Stimulated activated CD4-positive, alpha-beta T cell treated with anti-CD3 and anti-CD28 coated beads, Interleukin-4, amount 100 ng/mL, for 48 hours (primary cell): ENCODE measurements at regions not wholly inside any gene's neighbourhood (a gene's known extent, or its start where the extent isn't known, plus 50 kb on each side); places are given as distances from the start of the nearest gene placed in this dataset.

ENCODE experiments used
- DNase-seq, 2 donors: peaks; one replicate each; pipeline ENCODE4 v3.0.0-alpha.2; 2020; ENCODE audit warnings: low read depth in 2 of 2

DNA sequence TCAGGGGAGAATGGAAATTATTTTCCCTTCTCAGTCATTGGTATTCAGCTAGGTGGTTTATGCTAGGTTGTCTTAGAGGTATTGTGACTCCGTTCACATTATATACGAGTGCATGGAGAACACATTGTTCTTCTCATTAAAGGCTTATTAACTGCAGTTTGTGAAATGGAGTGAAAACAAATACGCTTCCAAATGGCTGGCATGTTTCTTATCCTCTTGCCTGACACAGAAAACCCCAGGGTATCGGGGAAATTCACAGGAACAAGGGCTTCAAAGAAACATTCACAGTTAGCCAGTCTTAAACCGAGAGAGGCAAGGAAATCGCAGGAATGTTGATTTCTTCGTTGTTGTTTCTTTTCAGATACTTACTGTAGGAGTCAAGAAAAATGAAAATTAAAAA, 1047.9 kb upstream of the RBFOX1 start:
- no peak for DNase-seq

- no peak for DNase-seq
Measured at GRCh38 chr16:6281994-6282393, 1050.7 kb upstream of the RBFOX1 start.

DNA sequence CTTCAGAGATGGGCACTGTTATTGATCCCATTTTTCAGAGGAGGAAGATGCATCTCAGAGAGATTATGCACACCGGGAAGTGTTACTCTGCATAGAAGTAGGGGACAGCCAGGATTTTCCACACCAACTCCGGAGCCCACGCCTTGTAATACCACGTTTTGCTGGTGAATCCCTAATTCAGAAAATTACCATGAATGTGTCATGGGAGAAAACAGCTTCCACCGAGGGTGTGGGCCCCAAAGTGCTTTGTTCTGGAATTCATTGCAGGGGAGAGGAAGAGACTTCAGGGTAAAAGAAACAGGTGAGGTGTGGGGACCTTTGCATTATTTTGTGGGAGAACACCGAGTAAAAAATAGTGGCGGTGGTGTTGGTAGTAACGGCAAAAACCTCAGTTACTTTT, 1051.4 kb upstream of the RBFOX1 start:
- no peak for DNase-seq

GRCh38 chr16:6280055-6280454, 1052.6 kb upstream of the RBFOX1 start:
- no peak for DNase-seq

DNA sequence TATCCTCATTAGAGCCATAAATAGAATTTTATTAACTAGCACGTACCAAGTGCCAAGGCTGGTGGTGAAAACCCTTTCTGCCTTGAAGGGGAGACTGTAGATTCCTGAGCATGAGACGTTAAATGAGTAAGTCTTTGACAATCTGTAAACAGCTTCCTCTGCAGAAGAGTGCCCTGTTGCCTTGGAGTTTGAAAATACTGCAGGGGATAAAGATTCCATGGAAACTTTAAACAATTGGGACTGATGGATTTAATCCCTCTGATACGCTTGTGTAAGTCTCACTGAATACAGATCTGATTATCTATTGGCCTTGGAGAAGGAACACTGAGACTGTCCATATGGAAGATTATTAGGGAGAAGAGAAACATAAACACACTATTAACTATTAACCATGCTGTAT, 1053.4 kb upstream of the RBFOX1 start:
- no peak for DNase-seq

DNA sequence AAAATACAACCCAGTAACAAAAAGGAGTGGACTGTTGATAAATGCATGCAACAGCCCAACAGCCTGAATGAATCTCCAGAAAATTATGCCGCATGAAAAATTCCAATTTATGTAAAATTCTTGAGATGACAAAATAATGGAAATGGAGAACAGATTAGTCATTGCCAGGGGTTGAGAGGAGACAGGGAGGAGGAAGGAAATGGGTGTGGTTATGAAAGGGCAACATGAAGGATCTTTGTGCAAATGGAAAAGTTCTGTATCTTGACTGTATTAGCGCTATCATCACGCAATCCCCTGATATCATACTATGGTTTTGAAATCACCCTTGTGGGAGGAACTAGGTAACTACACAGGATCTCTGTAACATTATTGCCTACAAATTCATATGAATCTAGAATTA, 1058.3 kb upstream of the RBFOX1 start:
- DNase-seq, result no peak

DNA sequence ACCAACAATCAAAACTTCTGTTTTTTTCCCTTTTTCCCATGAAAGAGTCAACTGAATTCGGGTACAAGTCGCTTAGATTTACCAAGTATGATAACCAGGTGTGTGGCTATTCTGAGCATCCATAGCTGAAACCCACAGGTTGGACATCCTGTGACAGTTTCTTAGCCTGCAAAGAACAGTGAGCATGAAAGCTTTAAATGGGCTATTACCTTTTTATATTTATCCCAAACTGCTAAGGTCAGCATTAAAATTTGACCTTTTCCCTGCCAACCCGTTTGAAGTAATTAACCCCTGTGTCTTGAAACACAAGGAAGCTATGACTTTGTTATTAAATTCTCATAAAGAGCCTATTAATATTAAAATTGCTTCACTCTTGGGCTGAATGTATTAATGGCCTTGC, 1065.0 kb upstream of the RBFOX1 start:
- no peak for DNase-seq

- no peak for DNase-seq
Measured at GRCh38 chr16:6266703-6267102, 1065.9 kb upstream of the RBFOX1 start.

GRCh38 chr16:6265968-6266367, 1066.7 kb upstream of the RBFOX1 start:
- no peak for DNase-seq

DNA sequence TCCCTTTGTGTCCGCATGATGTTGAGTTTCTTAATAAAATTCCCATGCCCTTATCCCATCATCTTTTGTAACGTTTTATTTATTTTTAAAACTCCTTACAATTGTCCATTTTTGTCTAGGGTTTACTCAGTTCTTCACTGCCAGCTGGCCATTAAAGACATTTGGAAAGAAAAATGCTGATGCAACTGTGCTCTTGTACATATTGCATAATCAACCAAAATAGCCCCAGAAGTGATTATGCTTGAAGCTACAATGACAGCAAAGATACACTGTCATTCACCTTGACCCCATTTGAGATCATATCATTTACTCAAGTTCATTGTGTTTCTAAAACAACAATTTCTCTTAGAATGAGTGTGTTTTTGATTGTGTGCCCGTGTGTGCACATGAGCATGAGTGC, 1074.6 kb upstream of the RBFOX1 start:
- no peak for DNase-seq

GRCh38 chr16:6252541-6252940, 1080.1 kb upstream of the RBFOX1 start:
- no peak for DNase-seq

- no peak for DNase-seq
Measured at GRCh38 chr16:6250511-6250910, 1082.1 kb upstream of the RBFOX1 start.

DNA sequence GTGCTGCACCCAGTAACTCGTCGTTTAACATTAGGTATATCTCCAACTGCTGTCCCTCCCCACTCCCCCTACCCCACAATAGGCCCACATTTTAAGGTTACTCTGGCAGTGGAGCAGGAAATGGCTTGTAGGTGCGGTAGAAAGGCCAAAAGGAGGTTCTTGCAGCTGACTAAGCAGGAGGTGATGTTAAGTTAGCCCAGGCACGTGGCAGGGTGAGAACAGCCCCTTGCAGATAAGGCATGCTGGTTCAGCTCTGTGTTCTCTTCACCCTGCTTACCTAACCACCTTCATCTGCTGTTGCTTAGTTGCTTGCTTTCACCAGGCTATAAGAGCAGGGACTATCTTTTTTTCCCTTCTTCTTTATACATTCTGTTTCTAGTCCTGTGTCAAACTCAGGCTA, 1082.8 kb upstream of the RBFOX1 start:
- no peak for DNase-seq

DNA sequence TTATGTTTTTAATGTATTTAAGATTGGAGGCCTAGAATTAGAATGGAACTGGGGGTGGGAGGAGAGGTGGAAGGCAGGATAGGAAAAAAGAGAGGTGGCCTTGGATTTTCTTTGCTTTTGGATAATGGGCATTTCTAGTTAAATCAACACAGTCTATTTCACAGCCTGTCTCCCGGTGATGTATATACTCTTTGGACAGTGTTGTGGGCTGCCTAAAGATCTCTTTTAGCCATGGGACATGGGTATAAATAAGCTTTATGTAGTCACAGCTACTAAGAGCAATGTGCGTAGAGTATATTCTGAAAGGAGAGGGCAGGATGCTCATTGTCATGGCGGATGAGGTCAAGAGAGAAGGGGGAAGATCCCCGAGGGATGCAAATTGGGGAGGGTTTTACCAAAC, 1084.4 kb upstream of the RBFOX1 start:
- DNase-seq, result no peak

GRCh38 chr16:6247775-6248174, 1084.9 kb upstream of the RBFOX1 start:
- DNase-seq, result no peak

DNA sequence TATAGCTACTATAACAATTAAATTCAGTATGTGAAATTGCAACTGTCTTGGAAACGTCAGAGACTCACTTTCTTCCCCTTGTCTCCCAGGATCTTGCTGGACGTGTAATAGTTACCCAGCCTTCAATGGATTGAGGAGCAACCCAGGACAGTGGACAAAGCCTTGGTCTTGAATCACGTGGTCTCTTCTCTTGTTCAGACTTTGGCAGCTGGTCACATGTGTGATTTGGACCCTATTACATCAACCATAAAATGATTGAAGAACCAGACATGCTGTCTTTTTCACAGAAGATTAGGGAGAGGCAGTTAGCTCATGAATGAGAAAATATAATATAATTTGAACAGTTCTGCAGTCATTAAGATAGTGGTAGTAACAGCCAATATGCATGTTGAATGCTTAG, 1085.5 kb upstream of the RBFOX1 start:
- no peak for DNase-seq

- DNase-seq, result no peak
Measured at GRCh38 chr16:6246266-6246665, 1086.4 kb upstream of the RBFOX1 start.

DNA sequence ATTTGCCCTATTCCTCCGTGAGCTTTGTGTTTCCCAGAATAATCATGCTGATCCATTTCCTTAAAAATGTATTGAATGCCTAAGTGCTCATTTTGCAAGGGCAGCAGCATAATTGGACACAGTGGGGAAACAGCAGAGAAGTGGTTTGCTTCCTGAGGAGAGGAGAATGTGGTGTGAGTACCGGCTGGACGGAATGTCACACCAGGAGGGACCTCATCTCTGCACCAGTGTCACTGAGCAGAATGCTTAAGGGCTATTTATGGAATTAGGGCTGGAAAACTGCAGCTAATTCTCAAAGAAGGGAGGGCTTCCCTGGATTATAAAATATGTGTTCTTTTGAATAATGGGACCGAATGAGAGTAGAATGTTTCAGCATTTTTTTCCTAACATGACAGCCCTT, 1100.6 kb upstream of the RBFOX1 start:
- DNase-seq, result no peak

DNA sequence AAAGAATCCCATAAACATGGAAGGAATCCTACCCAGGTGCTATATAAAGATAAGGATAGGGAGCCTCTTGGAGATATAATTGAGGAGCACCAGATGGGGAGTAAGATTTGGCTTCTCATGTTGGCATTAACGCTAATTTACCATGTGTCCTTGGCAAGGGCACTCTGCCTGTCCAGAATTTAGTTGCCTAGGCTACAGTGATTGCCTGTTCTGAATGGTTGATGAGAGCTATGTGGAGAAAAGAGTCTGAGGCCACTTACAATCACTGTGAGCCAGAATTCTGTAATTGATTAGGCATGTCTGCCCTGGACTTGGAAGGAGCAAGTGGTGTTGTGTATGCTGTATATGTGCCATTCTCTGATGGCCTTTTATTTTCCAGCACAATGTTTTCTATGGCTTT, 1101.2 kb upstream of the RBFOX1 start:
- no peak for DNase-seq

- DNase-seq, result no peak
Measured at GRCh38 chr16:6229186-6229585, 1103.5 kb upstream of the RBFOX1 start.

DNA sequence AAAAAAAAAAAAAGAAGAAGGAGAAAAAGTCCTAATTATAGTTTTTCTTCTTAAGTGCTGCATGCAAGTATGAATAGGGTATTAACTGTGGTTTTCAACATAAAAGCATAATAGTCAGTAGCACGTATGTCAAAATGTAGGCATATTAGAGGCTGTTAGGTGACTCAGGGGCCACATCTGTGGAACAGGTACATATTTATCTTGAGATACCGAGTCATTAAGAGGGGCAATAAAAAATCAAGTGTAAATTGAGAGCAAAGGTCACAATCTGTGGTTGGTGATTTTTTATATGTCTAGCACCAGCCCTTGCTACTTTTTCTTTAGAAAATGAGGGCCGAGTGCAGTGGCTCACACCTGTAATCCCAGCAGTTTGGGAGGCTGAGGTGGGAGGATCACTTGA, 1113.8 kb upstream of the RBFOX1 start:
- no peak for DNase-seq

GRCh38 chr16:6216836-6217235, 1115.8 kb upstream of the RBFOX1 start:
- no peak for DNase-seq

GRCh38 chr16:6211644-6212043, 1114.0 kb upstream of the EEF2KMT start:
- no peak for DNase-seq

DNA sequence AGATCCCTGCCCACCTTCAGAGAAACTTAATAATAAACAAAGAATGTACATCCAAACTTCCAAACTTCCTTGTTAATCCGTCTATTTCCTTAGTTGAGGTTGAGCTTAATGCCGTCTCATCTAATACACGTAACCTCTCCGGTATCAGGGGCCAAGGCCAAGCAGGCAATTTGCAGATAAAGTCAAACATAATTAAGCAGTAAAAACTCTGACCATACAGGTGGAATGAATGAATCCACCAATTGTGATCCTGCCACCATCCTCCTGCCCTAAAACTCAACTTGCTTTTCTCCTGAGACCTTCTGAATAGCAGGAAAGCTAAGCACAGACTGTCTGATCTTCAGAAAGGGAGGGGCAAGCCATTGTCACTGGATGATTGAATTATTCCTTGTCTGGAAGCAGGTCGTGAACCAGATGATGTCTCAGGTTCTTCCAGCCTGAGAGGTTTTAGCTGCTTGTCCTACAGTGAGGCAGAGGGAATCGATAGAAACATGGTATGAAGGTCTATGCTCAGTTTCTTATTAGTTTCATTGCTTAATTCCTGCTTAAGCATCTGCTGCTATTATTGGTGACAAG, 1111.8 kb upstream of the EEF2KMT start:
- no peak for DNase-seq

DNA sequence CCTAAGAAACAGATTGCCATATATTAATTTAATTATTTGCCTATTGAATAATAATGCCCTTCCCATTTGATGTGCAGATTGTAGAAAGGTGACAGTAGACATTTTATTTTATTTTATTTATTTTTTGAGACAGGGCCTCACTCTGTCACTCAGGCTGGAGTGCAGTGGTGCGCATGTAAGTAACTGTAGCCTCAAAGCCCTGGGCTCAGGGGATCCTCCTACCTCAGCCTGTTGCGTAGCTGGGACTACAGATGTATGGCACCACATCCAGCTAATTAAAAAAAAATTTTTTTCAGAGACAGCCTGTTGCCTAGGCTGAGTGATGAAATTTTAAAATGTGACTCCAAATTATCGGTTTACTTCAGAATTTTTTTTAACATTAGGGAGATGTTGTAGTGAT, 1110.0 kb upstream of the EEF2KMT start:
- DNase-seq, result no peak
